Upper lobe of left lung (tissue), 6 donors: ENCODE measurements at regions not wholly inside any gene's neighbourhood (a gene's known extent, or its start where the extent isn't known, plus 50 kb on each side); places are given as distances from the start of the nearest gene placed in this dataset.

Source experiments
- ATAC-seq, 2 donors: fragments of 200-7000 bp; cut with Tn5 transposase; one replicate each; pipeline ENCODE4 v1.9.1; 2022; ENCODE audit warnings: mild to moderate bottlenecking in 2 of 2, moderate library complexity in 2 of 2; ENCODE audit not compliant: low FRiP score in 2 of 2
- DNase-seq, 2 donors: peaks; one replicate each; pipeline ENCODE4 v3.0.0-alpha.2; 2019 to 2020
- H3K27ac ChIP-seq, 4 donors: fragments of 200-600 bp; sonication (generic); one replicate each; pipeline ENCODE4 v1.5.1; 2016 to 2019
- H3K27me3 ChIP-seq, 4 donors: fragments of 200-600 bp; sonication (generic); one replicate each; pipeline ENCODE4 v1.5.1; 2017 to 2019
- H3K36me3 ChIP-seq, 4 donors: fragments of 200-600 bp; sonication (generic); one replicate each; pipeline ENCODE4 v1.5.1; 2016 to 2019
- H3K4me1 ChIP-seq, 4 donors: fragments of 200-600 bp; sonication (generic); one replicate each; pipeline ENCODE4 v1.5.1; 2018 to 2019
- H3K4me3 ChIP-seq, 4 donors: fragments of 200-600 bp; sonication (generic); one replicate each; pipeline ENCODE4 v1.5.1; 2017 to 2019; ENCODE audit warnings: mild to moderate bottlenecking in 2 of 4, moderate library complexity in 1 of 4
- H3K9me3 ChIP-seq, 4 donors: fragments of 200-600 bp; sonication (generic); one replicate each; pipeline ENCODE4 v1.5.1; 2018 to 2019
- EP300 ChIP-seq, 4 donors: sonication (generic); formaldehyde crosslinking; IDR thresholded peaks; one replicate each; pipeline ENCODE4 v1.5.1; 2017; ENCODE audit warnings: antibody characterized with exemption in 4 of 4, control low read depth in 2 of 4
- POLR2A ChIP-seq, 4 donors: fragments of 450-650 bp; IDR thresholded peaks; one replicate each; pipeline ENCODE4 v1.5.1; 2016 to 2017; ENCODE audit warnings: antibody characterized with exemption in 4 of 4, mild to moderate bottlenecking in 2 of 4
- POLR2AphosphoS5 ChIP-seq, 2 donors: sonication (generic); formaldehyde crosslinking; IDR thresholded peaks; one replicate each; pipeline ENCODE4 v1.5.1; 2017; ENCODE audit warnings: antibody characterized with exemption in 2 of 2
- WGBS, 2 donors: methylation state at CpG; one replicate each; pipeline ENCODE4 v1.1.5; 2017 to 2018; 5-methylcytosine and 5-hydroxymethylcytosine counted together
- TF ChIP-seq, protein P1 (sequence below), 6 experiments: fragments of 450-650 bp in 4 of 6; fragments of 200-600 bp in 2 of 6; sonication (generic) in 2 of 6; IDR thresholded peaks; one replicate each; pipeline ENCODE4 v1.5.1; 2016 to 2019; ENCODE audit warnings: antibody characterized with exemption in 6 of 6
- donor health status: DM: no; HTN: no; CAD: no; lungs with moderate emphysema.
- donor health status: DM: no; HTN: yes; CAD: no; lungs with severe emphysema.

DNA sequence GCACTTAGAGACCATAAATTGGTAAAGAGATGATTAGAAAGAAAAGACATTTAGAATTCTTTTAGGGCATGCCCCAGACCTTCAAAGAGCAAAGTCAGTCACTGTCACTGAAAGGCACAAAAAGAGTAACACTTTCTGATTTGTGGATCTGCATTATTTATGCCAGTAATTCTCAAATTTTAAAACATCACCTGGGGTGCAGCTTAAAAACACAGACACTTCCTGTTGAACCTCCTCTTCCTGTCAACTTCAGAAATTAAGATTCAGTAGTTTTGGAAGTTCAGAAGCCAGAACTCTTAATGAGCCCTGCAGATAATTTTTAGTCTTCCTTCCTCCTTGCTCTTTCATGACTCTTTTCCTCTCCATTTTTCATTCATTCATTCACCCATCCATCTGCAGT is 137.5 kb downstream of the NRN1 start:
- ATAC-seq = no peak

DNA sequence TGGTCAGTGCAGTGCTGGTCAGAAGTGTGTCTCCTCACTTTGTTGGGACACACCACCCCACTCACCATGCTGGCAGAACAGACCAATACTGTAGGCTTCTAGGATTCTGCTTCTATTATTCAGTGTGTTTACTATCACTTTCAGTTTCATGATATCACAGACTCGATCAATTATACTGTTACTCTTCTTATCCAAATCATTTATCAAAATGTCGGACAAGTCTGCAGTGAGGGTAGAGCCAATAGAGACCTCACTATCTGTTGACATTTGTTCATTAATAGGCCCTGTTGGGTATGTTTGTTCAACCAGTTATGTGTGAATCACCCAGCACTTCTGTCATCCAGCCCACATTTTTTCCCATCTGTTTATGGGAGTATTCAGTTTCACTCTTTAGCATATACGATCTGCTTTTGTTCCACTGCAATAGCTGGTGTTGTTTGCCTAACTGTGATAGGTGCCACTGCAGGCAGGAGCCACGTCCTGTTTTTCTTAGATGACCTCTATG is 140.1 kb downstream of the NRN1 start:
- Histone ChIP-seq H3K27ac (peak overlapping the region; percentile 4 to 70 (median 48)), H3K36me3 (no peaks in the 10 kb centered on the region), H3K4me1 (peaks cover 0 to 5% (median 0%) of the 10 kb centered on the region in 4 donors), H3K27me3 (no peaks in the 10 kb centered on the region), H3K4me3 (peak overlapping the region in 3 of 4 donors; percentile 4 to 37 (median 26)), H3K9me3 (peaks cover 0 to 5% (median 1%) of the 10 kb centered on the region in 4 donors)
- TF ChIP-seq EP300 (IDR thresholded peaks at IDR 0.05) (no peak), POLR2A (IDR thresholded peaks at IDR 0.05) (no peak)
- no peak for DNase-seq
- ATAC-seq = peak; percentile 34 to 65
- WGBS, 2 donors = 22 to 36% methylated on average over 4 of the region's 4 CpGs

More for the DNA sequence above, 137.5 kb downstream of the NRN1 start:
- Histone ChIP-seq H3K9me3 (peaks cover 0 to 5% (median 1%) of the 10 kb centered on the region in 4 donors), H3K27ac (no peak overlapping the region), H3K27me3 (no peaks in the 10 kb centered on the region), H3K4me1 (peaks cover 0 to 5% (median 0%) of the 10 kb centered on the region in 4 donors), H3K4me3 (no peak overlapping the region), H3K36me3 (no peaks in the 10 kb centered on the region)
- DNase-seq = no peak
- no peak for TF ChIP-seq EP300 (IDR thresholded peaks at IDR 0.05)
- no peak for TF ChIP-seq POLR2A (IDR thresholded peaks at IDR 0.05)
- TF ChIP-seq POLR2AphosphoS5 (IDR thresholded peaks at IDR 0.05) = no peak
- TF ChIP-seq, protein P1, sequence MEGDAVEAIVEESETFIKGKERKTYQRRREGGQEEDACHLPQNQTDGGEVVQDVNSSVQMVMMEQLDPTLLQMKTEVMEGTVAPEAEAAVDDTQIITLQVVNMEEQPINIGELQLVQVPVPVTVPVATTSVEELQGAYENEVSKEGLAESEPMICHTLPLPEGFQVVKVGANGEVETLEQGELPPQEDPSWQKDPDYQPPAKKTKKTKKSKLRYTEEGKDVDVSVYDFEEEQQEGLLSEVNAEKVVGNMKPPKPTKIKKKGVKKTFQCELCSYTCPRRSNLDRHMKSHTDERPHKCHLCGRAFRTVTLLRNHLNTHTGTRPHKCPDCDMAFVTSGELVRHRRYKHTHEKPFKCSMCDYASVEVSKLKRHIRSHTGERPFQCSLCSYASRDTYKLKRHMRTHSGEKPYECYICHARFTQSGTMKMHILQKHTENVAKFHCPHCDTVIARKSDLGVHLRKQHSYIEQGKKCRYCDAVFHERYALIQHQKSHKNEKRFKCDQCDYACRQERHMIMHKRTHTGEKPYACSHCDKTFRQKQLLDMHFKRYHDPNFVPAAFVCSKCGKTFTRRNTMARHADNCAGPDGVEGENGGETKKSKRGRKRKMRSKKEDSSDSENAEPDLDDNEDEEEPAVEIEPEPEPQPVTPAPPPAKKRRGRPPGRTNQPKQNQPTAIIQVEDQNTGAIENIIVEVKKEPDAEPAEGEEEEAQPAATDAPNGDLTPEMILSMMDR (IDR thresholded peaks at IDR 0.05) = no peak

GRCh38 chr6:5865506-5866031 is 141.2 kb downstream of the NRN1 start:
- Histone ChIP-seq H3K36me3 (no peaks in the 10 kb centered on the region), H3K27me3 (no peaks in the 10 kb centered on the region), H3K27ac (no peak overlapping the region), H3K4me1 (peaks cover 0 to 5% (median 0%) of the 10 kb centered on the region in 4 donors), H3K9me3 (peaks cover 0 to under 1% (median 0%) of the 10 kb centered on the region in 4 donors), H3K4me3 (no peak overlapping the region)
- WGBS, 2 donors = 44 to 45% methylated on average over 3 of the region's 3 CpGs
- DNase-seq (no peak), ATAC-seq (no peak)
- TF ChIP-seq EP300 (IDR thresholded peaks at IDR 0.05) = no peak
- TF ChIP-seq, protein P1 (IDR thresholded peaks at IDR 0.05) = no peak
- no peak for TF ChIP-seq POLR2A (IDR thresholded peaks at IDR 0.05)
- no peak for TF ChIP-seq POLR2AphosphoS5 (IDR thresholded peaks at IDR 0.05)

- Histone ChIP-seq H3K4me1 (no peaks in the 10 kb centered on the region), H3K36me3 (no peaks in the 10 kb centered on the region), H3K4me3 (no peak overlapping the region), H3K27me3 (no peaks in the 10 kb centered on the region), H3K27ac (no peak overlapping the region), H3K9me3 (peaks cover 0 to 3% (median 0%) of the 10 kb centered on the region in 4 donors)
- ATAC-seq (no peak), DNase-seq (no peak)
- WGBS, 2 donors = 78 to 83% methylated on average over 5 of the region's 5 CpGs
- TF ChIP-seq, protein P1 (IDR thresholded peaks at IDR 0.05) = no peak
- TF ChIP-seq POLR2AphosphoS5 (IDR thresholded peaks at IDR 0.05) (no peak), EP300 (IDR thresholded peaks at IDR 0.05) (no peak), POLR2A (IDR thresholded peaks at IDR 0.05) (no peak)
Observed at GRCh38 chr6:5860849-5861248, 145.9 kb downstream of the NRN1 start.

GRCh38 chr6:5855787-5856470 is 150.8 kb downstream of the NRN1 start:
- no peak overlapping the region for H3K4me3 ChIP-seq
- peaks cover 0 to 3% (median 0%) of the 10 kb centered on the region in 4 donors for H3K27me3 ChIP-seq
- no peak for ATAC-seq
- H3K4me1 ChIP-seq = peaks cover 0 to 9% (median 7%) of the 10 kb centered on the region in 4 donors
- no peak overlapping the region for H3K27ac ChIP-seq
- peak in 1 of 2 donors; percentile 27 for DNase-seq
- peaks cover 0 to 3% (median 0%) of the 10 kb centered on the region in 4 donors for H3K9me3 ChIP-seq
- no peaks in the 10 kb centered on the region for H3K36me3 ChIP-seq
- no peak for TF ChIP-seq EP300 (IDR thresholded peaks at IDR 0.05)
- TF ChIP-seq POLR2AphosphoS5 (IDR thresholded peaks at IDR 0.05) = no peak
- TF ChIP-seq, protein P1 (IDR thresholded peaks at IDR 0.05) = no peak
- TF ChIP-seq POLR2A (IDR thresholded peaks at IDR 0.05) = no peak
- 80% methylated on average over 6 to 9 of the region's 9 CpGs for WGBS, 2 donors
